GM12874 (cell line): ENCODE measurements at regions not wholly inside any gene's neighbourhood (a gene's known extent, or its start where the extent isn't known, plus 50 kb on each side); places are given as distances from the start of the nearest gene placed in this dataset.

Experiments
- CTCF ChIP-seq: IDR thresholded peaks from 2 replicates; pipeline ENCODE4 v1.5.1; 2011; ENCODE audit warnings: low read depth, mild to moderate bottlenecking, control low read depth, low read length, moderate library complexity; ENCODE audit not compliant: insufficient read depth

GRCh38 chr12:83629931-83630330 lies 943.2 kb downstream of the TMTC2 start:
- TF ChIP-seq CTCF: no peak

DNA sequence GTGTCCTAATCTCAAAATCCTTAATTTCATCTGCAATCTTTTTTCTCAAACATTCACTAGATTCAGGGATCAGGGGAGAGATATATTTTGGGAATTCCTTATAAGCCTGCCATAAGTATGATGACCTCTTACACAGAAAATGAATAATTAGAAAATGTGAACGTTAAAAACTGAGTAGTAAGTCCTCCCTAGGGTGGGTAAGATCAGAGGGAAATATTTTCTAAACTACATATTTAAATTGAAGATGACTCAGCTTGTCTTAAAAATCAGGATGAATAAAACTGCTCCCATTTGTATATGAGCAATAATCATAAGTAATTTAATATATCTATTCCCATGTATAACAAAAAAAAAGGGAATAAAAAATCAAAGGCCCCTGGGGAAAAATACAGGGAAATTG lies 935.5 kb downstream of the TMTC2 start:
- no peak for TF ChIP-seq CTCF

- TF ChIP-seq CTCF: no peak
These were observed 933.3 kb downstream of the TMTC2 start for GRCh38 chr12:83619973-83620372.

GRCh38 chr12:83615152-83615551 lies 928.4 kb downstream of the TMTC2 start:
- no peak for TF ChIP-seq CTCF

DNA sequence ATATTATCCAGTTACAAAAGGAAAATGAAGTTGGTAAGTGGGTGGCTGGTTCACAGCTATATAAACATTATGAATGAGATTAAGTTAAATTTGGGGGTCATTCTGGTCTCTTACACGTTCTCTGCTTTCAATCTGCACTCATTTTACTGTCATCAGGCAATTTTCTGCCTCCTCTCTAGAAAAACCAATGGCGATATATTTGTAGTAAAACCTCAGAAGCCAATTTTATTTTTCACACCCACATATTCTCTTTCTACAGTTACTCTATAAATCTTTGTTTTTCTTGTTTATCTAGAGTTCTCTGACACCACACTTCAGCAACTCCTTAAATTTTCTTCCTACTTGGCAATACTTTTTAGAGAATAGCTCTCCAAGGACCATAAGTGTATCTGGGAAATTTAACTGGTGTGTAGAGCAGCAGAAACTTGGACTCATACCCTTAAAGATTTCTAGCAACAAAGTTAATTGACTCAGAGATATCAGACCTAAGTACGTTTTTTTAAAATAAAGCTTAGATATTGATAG lies 926.9 kb downstream of the TMTC2 start:
- no peak for TF ChIP-seq CTCF

DNA sequence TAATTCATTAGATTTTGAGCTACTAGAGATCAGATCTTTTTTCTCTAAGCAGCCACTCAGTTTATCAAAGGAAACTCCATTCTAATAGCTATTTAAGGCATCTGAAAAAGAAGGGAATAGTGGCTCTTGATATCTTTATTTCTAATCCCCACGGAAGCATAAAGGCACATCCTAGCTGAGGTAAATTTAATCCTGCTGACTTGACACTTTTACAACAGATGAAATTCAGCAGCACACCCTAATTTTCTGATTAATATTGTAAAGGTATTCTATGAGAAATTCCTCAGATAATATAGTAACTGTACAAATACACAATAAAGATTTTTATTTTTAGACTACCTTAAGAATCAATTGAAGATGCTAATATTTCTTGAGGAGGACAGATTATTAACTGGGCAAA lies 916.4 kb downstream of the TMTC2 start:
- no peak for TF ChIP-seq CTCF

GRCh38 chr12:83575326-83575725 lies 888.6 kb downstream of the TMTC2 start:
- no peak for TF ChIP-seq CTCF

DNA sequence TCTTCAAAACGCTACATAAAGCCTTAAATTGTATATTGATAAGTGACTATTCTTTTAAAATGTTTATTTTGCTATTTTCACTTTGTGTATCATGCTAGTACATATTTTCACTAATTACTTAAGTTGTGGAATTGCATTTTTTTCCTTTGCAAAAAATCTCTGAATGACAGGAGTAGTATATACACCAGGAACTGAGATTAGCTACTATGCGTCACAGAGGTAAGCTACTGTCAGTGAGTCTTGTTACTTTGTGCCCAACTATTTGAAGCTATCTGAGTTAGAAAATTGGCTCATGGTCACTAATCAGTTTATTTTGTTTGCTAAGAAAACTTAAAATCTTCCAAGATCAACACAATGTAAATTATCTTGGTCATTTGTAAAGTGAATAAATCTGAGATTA lies 887.4 kb downstream of the TMTC2 start:
- TF ChIP-seq CTCF: no peak
